PC-3 (cell line): ENCODE measurements at regions not wholly inside any gene's neighbourhood (a gene's known extent, or its start where the extent isn't known, plus 50 kb on each side); places are given as distances from the start of the nearest gene placed in this dataset.

ENCODE experiments used
- ATAC-seq: fragments of 200-7000 bp; cut with Tn5 transposase; 2 replicates; pipeline ENCODE4 v1.9.1; 2020; ENCODE audit warnings: mild to moderate bottlenecking, moderate library complexity
- BruUV-seq: library from RNA; stranded (reverse); fragments of 400-500 nt; replicated peaks from 2 replicates; lab custom pipeline; 2021; lab: Mats Ljungman, UMichigan
- CTCF ChIA-PET: fragments of 300-600 bp; sonication (Branson Sonifier 250); formaldehyde crosslinking; loops from one replicate; lab custom pipeline; 2022; ENCODE audit warnings: antibody characterized with exemption; lab: Charles Lee
- POLR2A ChIA-PET: fragments of 300-600 bp; sonication (Branson Sonifier 250); formaldehyde crosslinking; loops from one replicate; lab custom pipeline; 2022; ENCODE audit warnings: antibody characterized with exemption; ENCODE audit not compliant: unreplicated experiment; lab: Charles Lee
- DNase-seq: peaks from one replicate; pipeline ENCODE4 v3.0.0-alpha.2; 2015
- H2AFZ ChIP-seq: fragments of 300-600 bp; sonication (generic); 2 replicates; pipeline ENCODE4 v1.6.0; 2016; ENCODE audit warnings: antibody characterized with exemption, low read length
- H3F3A ChIP-seq: fragments of 300-600 bp; sonication (generic); one replicate; pipeline ENCODE4 v1.6.0; 2017; ENCODE audit warnings: antibody characterized with exemption, low read length, control low read depth, mild to moderate bottlenecking; ENCODE audit not compliant: unreplicated experiment
- H3K27ac ChIP-seq: fragments of 300-600 bp; sonication (generic); 2 replicates; pipeline ENCODE4 v1.5.1; 2016; ENCODE audit warnings: mild to moderate bottlenecking, low read length
- H3K27me3 ChIP-seq: fragments of 300-600 bp; sonication (generic); 2 replicates; pipeline ENCODE4 v1.6.1; 2016; ENCODE audit warnings: low read length, mixed read lengths
- H3K36me3 ChIP-seq: fragments of 300-600 bp; sonication (generic); 2 replicates; pipeline ENCODE4 v1.6.1; 2016; ENCODE audit warnings: low read depth, mixed run types, low read length, mixed read lengths
- H3K4me1 ChIP-seq: fragments of 300-600 bp; sonication (generic); 2 replicates; pipeline ENCODE4 v1.5.1; 2016; ENCODE audit warnings: low read length; ENCODE audit not compliant: insufficient read depth
- H3K4me2 ChIP-seq: fragments of 300-600 bp; sonication (generic); 2 replicates; pipeline ENCODE4 v1.6.0; 2016; ENCODE audit warnings: low read length
- H3K4me3 ChIP-seq: fragments of 300-600 bp; sonication (generic); 2 replicates; pipeline ENCODE4 v1.5.1; 2016; ENCODE audit warnings: mild to moderate bottlenecking, low read length, mixed read lengths
- H3K79me2 ChIP-seq: fragments of 300-600 bp; sonication (generic); 2 replicates; pipeline ENCODE4 v1.6.1; 2017; ENCODE audit warnings: low read length, mixed read lengths
- H3K9ac ChIP-seq: fragments of 300-600 bp; sonication (generic); 2 replicates; pipeline ENCODE4 v1.6.0; 2016; ENCODE audit warnings: mild to moderate bottlenecking, low read length
- H3K9me2 ChIP-seq: fragments of 300-600 bp; sonication (generic); replicated peaks from 2 replicates; pipeline ENCODE4 v1.6.1; 2016; ENCODE audit warnings: mixed run types, low read length, mixed read lengths
- H3K9me3 ChIP-seq: fragments of 300-600 bp; sonication (generic); 2 replicates; pipeline ENCODE4 v1.6.1; 2016; ENCODE audit warnings: low read length, mixed read lengths
- H4K20me1 ChIP-seq: fragments of 300-600 bp; sonication (generic); 2 replicates; pipeline ENCODE4 v1.6.1; 2016; ENCODE audit warnings: low read length, mixed read lengths
- EZH2 ChIP-seq: fragments of 300-600 bp; sonication (generic); IDR thresholded peaks from one replicate; pipeline ENCODE4 v1.6.1; 2017; ENCODE audit warnings: antibody characterized with exemption, mild to moderate bottlenecking, low read length; ENCODE audit not compliant: unreplicated experiment
- EZH2phosphoT487 ChIP-seq: fragments of 300-600 bp; sonication (generic); IDR thresholded peaks from 2 replicates; pipeline ENCODE4 v1.6.1; 2018; ENCODE audit warnings: mild to moderate bottlenecking, antibody characterized with exemption, low read length, borderline replicate concordance
- intact Hi-C: fragments of 100-400 bp; cut with micrococcal nuclease; formaldehyde crosslinking; loops from 2 replicates; pipeline ENCODE4 v1.9.0; 2023
- TF ChIP-seq, protein P1 (sequence below): fragments of 300-600 bp; sonication (generic); conservative IDR thresholded peaks from 2 replicates; pipeline ENCODE4 v1.5.1; 2017; ENCODE audit warnings: antibody characterized with exemption, low read depth, mild to moderate bottlenecking, low read length

DNA sequence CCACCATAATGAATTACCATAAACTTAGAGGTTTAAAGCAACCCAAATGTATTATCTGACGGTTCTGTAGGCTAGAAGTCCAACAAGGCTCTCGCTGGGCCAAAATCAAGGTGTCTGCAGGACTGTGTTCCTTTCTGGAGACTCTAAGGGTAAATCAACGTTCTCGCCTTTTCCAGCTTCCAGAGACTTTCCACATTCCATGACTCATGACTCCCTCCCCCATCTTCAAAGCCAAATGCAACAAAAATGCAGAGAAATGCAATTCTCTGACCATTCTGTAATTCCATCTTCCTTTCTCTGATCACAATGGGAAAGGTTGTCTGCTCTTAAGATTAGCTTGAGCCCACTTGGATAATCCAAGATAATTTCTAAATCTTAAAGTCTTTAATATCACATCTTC lies 287.1 kb downstream of the LTN1 start:
- TF ChIP-seq, protein P1, sequence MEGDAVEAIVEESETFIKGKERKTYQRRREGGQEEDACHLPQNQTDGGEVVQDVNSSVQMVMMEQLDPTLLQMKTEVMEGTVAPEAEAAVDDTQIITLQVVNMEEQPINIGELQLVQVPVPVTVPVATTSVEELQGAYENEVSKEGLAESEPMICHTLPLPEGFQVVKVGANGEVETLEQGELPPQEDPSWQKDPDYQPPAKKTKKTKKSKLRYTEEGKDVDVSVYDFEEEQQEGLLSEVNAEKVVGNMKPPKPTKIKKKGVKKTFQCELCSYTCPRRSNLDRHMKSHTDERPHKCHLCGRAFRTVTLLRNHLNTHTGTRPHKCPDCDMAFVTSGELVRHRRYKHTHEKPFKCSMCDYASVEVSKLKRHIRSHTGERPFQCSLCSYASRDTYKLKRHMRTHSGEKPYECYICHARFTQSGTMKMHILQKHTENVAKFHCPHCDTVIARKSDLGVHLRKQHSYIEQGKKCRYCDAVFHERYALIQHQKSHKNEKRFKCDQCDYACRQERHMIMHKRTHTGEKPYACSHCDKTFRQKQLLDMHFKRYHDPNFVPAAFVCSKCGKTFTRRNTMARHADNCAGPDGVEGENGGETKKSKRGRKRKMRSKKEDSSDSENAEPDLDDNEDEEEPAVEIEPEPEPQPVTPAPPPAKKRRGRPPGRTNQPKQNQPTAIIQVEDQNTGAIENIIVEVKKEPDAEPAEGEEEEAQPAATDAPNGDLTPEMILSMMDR = no peak
- TF ChIP-seq EZH2phosphoT487 = no peak
- TF ChIP-seq EZH2 = no peak
- ChIA-PET POLR2A (no interaction called here), CTCF (no interaction called here)
- Histone ChIP-seq H3K9ac (no peak overlapping the region), H3K4me1 (no peaks in the 10 kb centered on the region), H4K20me1 (no peaks in the 10 kb centered on the region), H3F3A (no peaks in the 10 kb centered on the region), H3K4me3 (no peak overlapping the region), H3K9me2 (no peaks in the 10 kb centered on the region), H3K4me2 (no peak overlapping the region), H3K9me3 (no peaks in the 10 kb centered on the region), H3K79me2 (no peaks in the 10 kb centered on the region), H3K27me3 (no peaks in the 10 kb centered on the region), H2AFZ (no peak overlapping the region), H3K27ac (no peak overlapping the region), H3K36me3 (no peaks in the 10 kb centered on the region)
- DNase-seq (no peak), ATAC-seq (no peak)
- intact Hi-C loops = no loop called here
- BruUV-seq = no TSS peak

DNA sequence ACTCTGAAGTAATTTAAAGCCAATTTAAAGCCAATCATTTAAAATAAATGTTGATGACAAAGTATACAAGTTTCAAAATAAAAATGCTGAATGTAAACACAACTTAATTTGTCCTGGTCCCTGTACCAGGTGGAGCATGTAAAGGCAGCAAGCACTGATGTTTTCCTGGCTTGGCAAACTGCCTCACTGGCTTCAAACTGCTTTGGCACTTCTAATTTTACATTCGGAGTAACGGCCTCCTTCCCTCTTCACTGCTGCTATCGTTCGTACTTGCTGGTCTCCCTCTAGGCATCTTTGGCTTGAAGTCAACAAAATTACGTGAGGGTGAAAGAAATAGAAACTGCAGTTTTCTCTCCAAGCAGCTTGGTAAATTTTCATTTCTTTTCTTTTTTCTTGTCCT lies 287.9 kb downstream of the LTN1 start:
- Histone ChIP-seq H3K9me2 (no peaks in the 10 kb centered on the region), H3K27me3 (no peaks in the 10 kb centered on the region), H3K36me3 (no peaks in the 10 kb centered on the region), H3K4me2 (no peak overlapping the region), H4K20me1 (no peaks in the 10 kb centered on the region), H2AFZ (no peak overlapping the region), H3F3A (no peaks in the 10 kb centered on the region), H3K4me3 (no peak overlapping the region), H3K9ac (no peak overlapping the region), H3K9me3 (no peaks in the 10 kb centered on the region), H3K27ac (no peak overlapping the region), H3K4me1 (no peaks in the 10 kb centered on the region), H3K79me2 (no peaks in the 10 kb centered on the region)
- intact Hi-C loops = no loop called here
- no peak for DNase-seq
- TF ChIP-seq, protein P1 = no peak
- TF ChIP-seq EZH2phosphoT487 (no peak), EZH2 (no peak)
- no peak for ATAC-seq
- POLR2A ChIA-PET = no interaction called here
- no TSS peak for BruUV-seq
- CTCF ChIA-PET = no interaction called here

DNA sequence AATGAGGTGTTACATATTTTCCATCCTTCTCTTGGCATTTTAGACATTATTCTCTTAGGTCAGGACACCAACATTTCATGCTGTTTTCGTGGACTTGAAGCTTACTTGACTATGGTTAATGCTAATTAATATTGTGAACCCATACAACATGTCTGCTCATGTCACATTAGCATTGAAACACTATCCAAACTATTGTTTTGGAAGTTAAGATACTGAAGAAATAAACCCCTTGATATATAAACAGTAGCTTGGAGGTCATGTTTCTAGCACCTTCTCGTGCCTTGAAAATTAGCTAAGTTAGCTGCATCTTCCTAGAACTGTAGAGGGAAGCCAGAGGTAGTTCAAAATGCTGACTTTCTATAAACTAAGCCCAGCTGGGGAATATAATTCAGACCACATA lies 288.8 kb downstream of the LTN1 start:
- Histone ChIP-seq H3K9me3 (no peaks in the 10 kb centered on the region), H3K9ac (no peak overlapping the region), H3K9me2 (no peaks in the 10 kb centered on the region), H3K36me3 (no peaks in the 10 kb centered on the region), H3K4me2 (no peak overlapping the region), H4K20me1 (no peaks in the 10 kb centered on the region), H3F3A (no peaks in the 10 kb centered on the region), H3K27me3 (no peaks in the 10 kb centered on the region), H3K4me3 (no peak overlapping the region), H3K27ac (no peak overlapping the region), H3K4me1 (no peaks in the 10 kb centered on the region), H3K79me2 (no peaks in the 10 kb centered on the region), H2AFZ (no peak overlapping the region)
- ATAC-seq = no peak
- no peak for DNase-seq
- BruUV-seq = no TSS peak
- TF ChIP-seq EZH2phosphoT487 (no peak), EZH2 (no peak)
- TF ChIP-seq, protein P1 = no peak
- ChIA-PET POLR2A (interaction anchor here (0.6 kb wide), 1 partner anchor 33 kb away, joined by 8 read pairs; no protein-coding TSS in a partner anchor), CTCF (no interaction called here)
- intact Hi-C loops = no loop called here
